IMR-90 (cell line): ENCODE measurements at regions not wholly inside any gene's neighbourhood (a gene's known extent, or its start where the extent isn't known, plus 50 kb on each side); places are given as distances from the start of the nearest gene placed in this dataset.

Source experiments
- ATAC-seq: fragments of 200-7000 bp; cut with Tn5 transposase; 2 replicates; pipeline ENCODE4 v1.9.1; 2020; ENCODE audit warnings: low read depth, mild to moderate bottlenecking, moderate library complexity
- BruUV-seq: library from RNA; stranded (reverse); fragments of 400-500 nt; replicated peaks from 2 replicates; lab custom pipeline; 2021; lab: Mats Ljungman, UMichigan
- CTCF ChIA-PET: fragments of 300-600 bp; formaldehyde crosslinking; extraction: SDS; loops from one replicate; lab custom pipeline; 2021; ENCODE audit warnings: antibody characterized with exemption; lab: Yijun Ruan, JAX
- POLR2A ChIA-PET: fragments of 300-600 bp; sonication (Branson Sonifier 250); formaldehyde crosslinking; loops from one replicate; lab custom pipeline; 2022; ENCODE audit warnings: antibody characterized with exemption; ENCODE audit not compliant: unreplicated experiment; lab: Charles Lee
- DNase-seq: peaks from one replicate; pipeline ENCODE4 v3.0.0; 2013
- H2AFZ ChIP-seq: replicated peaks from 2 replicates; pipeline ENCODE3; 2013; ENCODE audit warnings: low read length, mild to moderate bottlenecking; ENCODE audit not compliant: poor library complexity
- H2AK5ac ChIP-seq: 2 replicates; pipeline ENCODE4 v1.6.1; 2013; ENCODE audit warnings: low read depth, low read length, inconsistent platforms
- H2AK9ac ChIP-seq: replicated peaks from 2 replicates; pipeline ENCODE3; 2013; ENCODE audit warnings: mild to moderate bottlenecking, low read depth, low read length, moderate library complexity; ENCODE audit not compliant: poor library complexity
- H2BK120ac ChIP-seq: 2 replicates; pipeline ENCODE4 v1.6.1; 2013; ENCODE audit warnings: low read depth, low read length, inconsistent platforms
- H2BK15ac ChIP-seq: 3 replicates; pipeline ENCODE4 v1.6.1; 2013; ENCODE audit warnings: low read depth, low read length, inconsistent platforms
- H2BK20ac ChIP-seq: 2 replicates; pipeline ENCODE4 v1.6.1; 2013; ENCODE audit warnings: low read depth, mild to moderate bottlenecking, inconsistent platforms, low read length, moderate library complexity
- H2BK5ac ChIP-seq: 2 replicates; pipeline ENCODE4 v1.6.1; 2013; ENCODE audit warnings: mild to moderate bottlenecking, low read depth, low read length, inconsistent platforms; ENCODE audit not compliant: poor library complexity, severe bottlenecking
- H3K14ac ChIP-seq: replicated peaks from 2 replicates; pipeline ENCODE4 v1.6.1; 2013; ENCODE audit warnings: low read depth, low read length, inconsistent platforms
- H3K18ac ChIP-seq: 2 replicates; pipeline ENCODE4 v1.6.1; 2013; ENCODE audit warnings: low read depth, low read length, control low read depth
- H3K23ac ChIP-seq: 2 replicates; pipeline ENCODE4 v1.6.1; 2013; ENCODE audit warnings: low read depth, low read length, inconsistent platforms
- H3K27ac ChIP-seq: 2 replicates; pipeline ENCODE4 v1.5.1; 2013; ENCODE audit warnings: mild to moderate bottlenecking, control low read depth, low read length; ENCODE audit not compliant: insufficient read depth
- H3K27me3 ChIP-seq: 2 replicates; pipeline ENCODE4 v1.6.1; 2013; ENCODE audit warnings: low read length; ENCODE audit not compliant: control insufficient read depth, insufficient read depth
- H3K36me3 ChIP-seq: 2 replicates; pipeline ENCODE4 v1.6.1; 2013; ENCODE audit warnings: low read length, mixed read lengths; ENCODE audit not compliant: control insufficient read depth, insufficient read depth
- H3K4ac ChIP-seq: 2 replicates; pipeline ENCODE4 v1.6.1; 2013; ENCODE audit warnings: low read depth, low read length, inconsistent platforms
- H3K4me1 ChIP-seq: 2 replicates; pipeline ENCODE4 v1.6.1; 2013; ENCODE audit warnings: low read length, mixed read lengths; ENCODE audit not compliant: control insufficient read depth, insufficient read depth
- H3K4me2 ChIP-seq: 2 replicates; pipeline ENCODE4 v1.6.1; 2013; ENCODE audit warnings: low read depth, mild to moderate bottlenecking, control low read depth, low read length, moderate library complexity
- H3K4me3 ChIP-seq: 2 replicates; pipeline ENCODE4 v1.5.1; 2013; ENCODE audit warnings: low read depth, mild to moderate bottlenecking, control low read depth, low read length, moderate library complexity; ENCODE audit not compliant: insufficient read depth
- H3K56ac ChIP-seq: 2 replicates; pipeline ENCODE4 v1.6.1; 2013; ENCODE audit warnings: low read length, inconsistent platforms; ENCODE audit not compliant: insufficient read depth; ENCODE audit errors: extremely low read depth
- H3K79me1 ChIP-seq, 2 experiments: 2 replicates each; pipeline ENCODE4 v1.6.1; 2013; ENCODE audit warnings: low read length in 2 of 2, inconsistent platforms in 1 of 2, low read depth in 1 of 2
- H3K9ac ChIP-seq: 2 replicates; pipeline ENCODE4 v1.6.1; 2013; ENCODE audit warnings: low read depth, low read length, control low read depth
- H3K9me1 ChIP-seq: 2 replicates; pipeline ENCODE4 v1.6.1; 2013; ENCODE audit warnings: low read length, inconsistent platforms; ENCODE audit not compliant: insufficient read depth
- H3K9me3 ChIP-seq: 2 replicates; pipeline ENCODE4 v1.6.1; 2013; ENCODE audit warnings: low read length; ENCODE audit not compliant: control insufficient read depth, insufficient read depth
- H4K20me1 ChIP-seq: 2 replicates; pipeline ENCODE4 v1.6.1; 2013; ENCODE audit warnings: low read length, inconsistent platforms; ENCODE audit not compliant: insufficient read depth
- H4K5ac ChIP-seq: 2 replicates; pipeline ENCODE4 v1.6.1; 2013; ENCODE audit warnings: mild to moderate bottlenecking, low read depth, low read length, control low read depth
- H4K8ac ChIP-seq, 2 experiments: 2 replicates each; pipeline ENCODE4 v1.6.1; 2013; ENCODE audit warnings: low read depth in 2 of 2, low read length in 2 of 2, control low read depth in 1 of 2, inconsistent platforms in 1 of 2
- H4K91ac ChIP-seq: 2 replicates; pipeline ENCODE4 v1.6.1; 2013; ENCODE audit warnings: low read depth, low read length, inconsistent platforms; ENCODE audit not compliant: insufficient read depth
- BHLHE40 ChIP-seq: fragments of 150-350 bp; IDR thresholded peaks from 2 replicates; pipeline ENCODE4 v1.6.1; 2016; ENCODE audit warnings: mild to moderate bottlenecking, low read depth, low read length
- CEBPB ChIP-seq: IDR thresholded peaks from 2 replicates; pipeline ENCODE4 v1.6.1; 2012; ENCODE audit warnings: low read depth, low read length, improper control_type of control experiment
- CHD1 ChIP-seq: IDR thresholded peaks from 2 replicates; pipeline ENCODE4 v1.6.1; 2012; ENCODE audit warnings: low read depth, low read length, improper control_type of control experiment
- FOS ChIP-seq: fragments of 150-350 bp; IDR thresholded peaks from 2 replicates; pipeline ENCODE4 v1.6.1; 2016; ENCODE audit warnings: low read depth, low read length
- MAFK ChIP-seq: IDR thresholded peaks from 2 replicates; pipeline ENCODE4 v1.6.1; 2012; ENCODE audit warnings: low read depth, low read length, improper control_type of control experiment
- MAZ ChIP-seq: IDR thresholded peaks from 2 replicates; pipeline ENCODE4 v1.6.1; 2012; ENCODE audit warnings: low read depth, mild to moderate bottlenecking, low read length, improper control_type of control experiment, moderate library complexity, borderline replicate concordance
- MXI1 ChIP-seq: IDR thresholded peaks from 2 replicates; pipeline ENCODE4 v1.6.1; 2012; ENCODE audit warnings: low read depth, mild to moderate bottlenecking, low read length, moderate library complexity, borderline replicate concordance
- NFE2L2 ChIP-seq: fragments of 150-350 bp; IDR thresholded peaks from 2 replicates; pipeline ENCODE4 v1.6.1; 2016; ENCODE audit warnings: low read depth, mild to moderate bottlenecking, low read length
- POLR2A ChIP-seq: IDR thresholded peaks from 2 replicates; pipeline ENCODE4 v1.6.1; 2012; ENCODE audit warnings: mild to moderate bottlenecking, low read depth, low read length
- RAD21 ChIP-seq: IDR thresholded peaks from 2 replicates; pipeline ENCODE4 v1.6.1; 2012; ENCODE audit warnings: low read length, improper control_type of control experiment
- RCOR1 ChIP-seq: IDR thresholded peaks from 2 replicates; pipeline ENCODE4 v1.6.1; 2012; ENCODE audit warnings: mild to moderate bottlenecking, low read length, improper control_type of control experiment; ENCODE audit not compliant: insufficient replicate concordance
- RFX5 ChIP-seq: IDR thresholded peaks from 2 replicates; pipeline ENCODE4 v1.8.0; 2012; ENCODE audit warnings: low read depth, mild to moderate bottlenecking, low read length, moderate library complexity
- SMC3 ChIP-seq: fragments of 150-350 bp; IDR thresholded peaks from 2 replicates; pipeline ENCODE4 v1.6.1; 2016; ENCODE audit warnings: low read depth, mild to moderate bottlenecking, antibody characterized with exemption, low read length, moderate library complexity
- WGBS, 2 experiments: methylation state at CpG; one replicate each; pipeline versions ENCODE4 v1.1.5 to v1.1.7; 2013; ENCODE audit warnings: missing lambda C conversion rate in 2 of 2; ENCODE audit not compliant: insufficient read length in 1 of 2; ENCODE audit errors: extremely low coverage in 2 of 2; 5-methylcytosine and 5-hydroxymethylcytosine counted together
- dilution Hi-C: fragments of 300-500 bp; cut with HindIII; formaldehyde crosslinking; loops from one replicate; pipeline ENCODE4 v1.14.3; 2018; ENCODE audit warnings: low sequenced_read_pairs; ENCODE audit not compliant: unreplicated experiment
- in situ Hi-C: fragments of 300-500 bp; cut with MboI; formaldehyde crosslinking; loops from 3 replicates; pipeline ENCODE4 v1.14.3; 2019; ENCODE audit warnings: low sequenced_read_pairs, inconsistent platforms, mixed read lengths
- intact Hi-C: fragments of 100-400 bp; cut with micrococcal nuclease; formaldehyde crosslinking; loops from 2 replicates; pipeline ENCODE4 v1.10.0; 2022
- TF ChIP-seq, protein P1 (sequence below): fragments of 150-350 bp; IDR thresholded peaks from 2 replicates; pipeline ENCODE4 v1.6.1; 2016; ENCODE audit warnings: low read depth, mild to moderate bottlenecking, low read length, moderate library complexity, borderline replicate concordance
- TF ChIP-seq, protein P2 (sequence below): conservative IDR thresholded peaks from 2 replicates; pipeline ENCODE4 v1.5.1; 2012; ENCODE audit warnings: mild to moderate bottlenecking, low read depth, low read length, improper control_type of control experiment
- TF ChIP-seq, protein P3 (sequence below): fragments of 150-350 bp; IDR thresholded peaks from 2 replicates; pipeline ENCODE4 v1.6.1; 2017; ENCODE audit warnings: mild to moderate bottlenecking, antibody characterized with exemption, low read length, low read depth

DNA sequence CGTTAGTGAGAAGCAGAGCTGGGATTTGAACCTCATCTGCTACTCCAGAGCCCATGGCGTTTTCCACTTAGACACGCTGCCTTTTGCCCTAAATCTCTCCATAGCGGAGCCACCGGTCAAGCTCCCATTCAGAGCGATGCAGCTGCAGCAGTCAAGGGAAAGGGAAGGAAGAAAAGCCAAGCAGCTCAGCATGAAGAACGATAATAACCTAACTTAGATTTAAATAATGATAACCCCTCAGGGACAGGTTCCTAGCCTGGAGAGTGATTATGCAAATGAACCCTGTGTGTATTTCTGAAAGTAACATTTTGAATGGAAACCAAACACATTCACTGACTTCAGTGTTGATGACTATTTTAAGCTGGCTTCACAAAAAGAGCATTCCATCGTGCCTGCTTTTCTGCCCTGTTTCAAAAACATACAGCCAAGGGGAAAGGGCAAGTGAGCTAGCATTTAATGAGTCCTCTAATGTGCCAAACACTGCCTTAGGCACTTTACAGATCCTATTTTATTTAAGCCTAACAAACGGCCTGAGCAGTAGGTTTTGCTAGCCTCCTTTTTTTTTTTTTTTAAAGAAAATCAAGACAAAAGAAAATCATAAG lies 798.3 kb downstream of the CDH8 start:
- no peak overlapping the region for H2BK15ac ChIP-seq
- ATAC-seq (no peak), DNase-seq (no peak)
- H3K9ac ChIP-seq = no peak overlapping the region
- H4K20me1 ChIP-seq = no peaks in the 10 kb centered on the region
- H4K5ac ChIP-seq = no peak overlapping the region
- no peak overlapping the region for H3K14ac ChIP-seq
- H2AK5ac ChIP-seq = no peak overlapping the region
- H3K4me1 ChIP-seq = no peaks in the 10 kb centered on the region
- no peak overlapping the region for H4K8ac ChIP-seq
- intact Hi-C loops (no loop called here), in situ Hi-C loops (no loop called here), dilution Hi-C loops (no loop called here)
- H2BK120ac ChIP-seq = no peak overlapping the region
- no peak overlapping the region for H2AK9ac ChIP-seq
- no TSS peak for BruUV-seq
- H3K79me1 ChIP-seq = no peaks in the 10 kb centered on the region
- no peak for TF ChIP-seq RCOR1
- no peak for TF ChIP-seq POLR2A
- no peak for TF ChIP-seq MXI1
- TF ChIP-seq, protein P1, sequence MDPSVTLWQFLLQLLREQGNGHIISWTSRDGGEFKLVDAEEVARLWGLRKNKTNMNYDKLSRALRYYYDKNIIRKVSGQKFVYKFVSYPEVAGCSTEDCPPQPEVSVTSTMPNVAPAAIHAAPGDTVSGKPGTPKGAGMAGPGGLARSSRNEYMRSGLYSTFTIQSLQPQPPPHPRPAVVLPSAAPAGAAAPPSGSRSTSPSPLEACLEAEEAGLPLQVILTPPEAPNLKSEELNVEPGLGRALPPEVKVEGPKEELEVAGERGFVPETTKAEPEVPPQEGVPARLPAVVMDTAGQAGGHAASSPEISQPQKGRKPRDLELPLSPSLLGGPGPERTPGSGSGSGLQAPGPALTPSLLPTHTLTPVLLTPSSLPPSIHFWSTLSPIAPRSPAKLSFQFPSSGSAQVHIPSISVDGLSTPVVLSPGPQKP = no peak
- TF ChIP-seq MAFK = no peak
- no peak for TF ChIP-seq NFE2L2
- TF ChIP-seq, protein P2, sequence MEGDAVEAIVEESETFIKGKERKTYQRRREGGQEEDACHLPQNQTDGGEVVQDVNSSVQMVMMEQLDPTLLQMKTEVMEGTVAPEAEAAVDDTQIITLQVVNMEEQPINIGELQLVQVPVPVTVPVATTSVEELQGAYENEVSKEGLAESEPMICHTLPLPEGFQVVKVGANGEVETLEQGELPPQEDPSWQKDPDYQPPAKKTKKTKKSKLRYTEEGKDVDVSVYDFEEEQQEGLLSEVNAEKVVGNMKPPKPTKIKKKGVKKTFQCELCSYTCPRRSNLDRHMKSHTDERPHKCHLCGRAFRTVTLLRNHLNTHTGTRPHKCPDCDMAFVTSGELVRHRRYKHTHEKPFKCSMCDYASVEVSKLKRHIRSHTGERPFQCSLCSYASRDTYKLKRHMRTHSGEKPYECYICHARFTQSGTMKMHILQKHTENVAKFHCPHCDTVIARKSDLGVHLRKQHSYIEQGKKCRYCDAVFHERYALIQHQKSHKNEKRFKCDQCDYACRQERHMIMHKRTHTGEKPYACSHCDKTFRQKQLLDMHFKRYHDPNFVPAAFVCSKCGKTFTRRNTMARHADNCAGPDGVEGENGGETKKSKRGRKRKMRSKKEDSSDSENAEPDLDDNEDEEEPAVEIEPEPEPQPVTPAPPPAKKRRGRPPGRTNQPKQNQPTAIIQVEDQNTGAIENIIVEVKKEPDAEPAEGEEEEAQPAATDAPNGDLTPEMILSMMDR = no peak
- TF ChIP-seq MAZ = no peak
- no peak for TF ChIP-seq FOS
- TF ChIP-seq SMC3 = no peak
- TF ChIP-seq BHLHE40 = no peak
- TF ChIP-seq RFX5 = no peak
- no peak for TF ChIP-seq CEBPB
- TF ChIP-seq RAD21 = no peak
- TF ChIP-seq, protein P3, sequence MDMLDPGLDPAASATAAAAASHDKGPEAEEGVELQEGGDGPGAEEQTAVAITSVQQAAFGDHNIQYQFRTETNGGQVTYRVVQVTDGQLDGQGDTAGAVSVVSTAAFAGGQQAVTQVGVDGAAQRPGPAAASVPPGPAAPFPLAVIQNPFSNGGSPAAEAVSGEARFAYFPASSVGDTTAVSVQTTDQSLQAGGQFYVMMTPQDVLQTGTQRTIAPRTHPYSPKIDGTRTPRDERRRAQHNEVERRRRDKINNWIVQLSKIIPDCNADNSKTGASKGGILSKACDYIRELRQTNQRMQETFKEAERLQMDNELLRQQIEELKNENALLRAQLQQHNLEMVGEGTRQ = no peak
- no peak for TF ChIP-seq CHD1
- H3K56ac ChIP-seq = no peak overlapping the region
- H4K91ac ChIP-seq = no peak overlapping the region
- H2AFZ ChIP-seq = no peak overlapping the region
- H3K27ac ChIP-seq = no peak overlapping the region
- CTCF ChIA-PET = no interaction called here
- WGBS, 2 experiments = no CpG with 5 or more reads among the region's 9 CpGs
- no peak overlapping the region for H3K18ac ChIP-seq
- no peaks in the 10 kb centered on the region for H3K27me3 ChIP-seq
- H2BK5ac ChIP-seq = no peak overlapping the region
- no peak overlapping the region for H3K4me3 ChIP-seq
- H3K36me3 ChIP-seq = no peaks in the 10 kb centered on the region
- H2BK20ac ChIP-seq = no peak overlapping the region
- no peak overlapping the region for H3K4ac ChIP-seq
- no peak overlapping the region for H3K4me2 ChIP-seq
- peaks cover 5% of the 10 kb centered on the region for H3K9me3 ChIP-seq
- no peak overlapping the region for H3K23ac ChIP-seq
- POLR2A ChIA-PET = no interaction called here
- H3K9me1 ChIP-seq = no peaks in the 10 kb centered on the region
